ENCODE measurements at regions not wholly inside any gene's neighbourhood (a gene's known extent, or its start where the extent isn't known, plus 50 kb on each side); places are given as distances from the start of the nearest gene placed in this dataset.

GRCh38 chr4:31748382-31748781, 1028.2 kb downstream of the PCDH7 start:
- no peak for TF ChIP-seq SREBF2 (IDR thresholded peaks at IDR 0.05)
- no peak for TF ChIP-seq POLR2A (IDR thresholded peaks at IDR 0.05; ENCODE audit: low read length)
- TF ChIP-seq HOXA7 (CRISPR knock-in tag; IDR thresholded peaks at IDR 0.05), result no peak
- no peak for TF ChIP-seq RCOR1 (IDR thresholded peaks at IDR 0.05; ENCODE audit: low read depth, low read length)
- TF ChIP-seq CTCF (IDR thresholded peaks at IDR 0.05), result no peak
- no peak for TF ChIP-seq MAFK (IDR thresholded peaks at IDR 0.05; ENCODE audit: partially characterized antibody)
